MCF 10A (cell line): ENCODE measurements at regions not wholly inside any gene's neighbourhood (a gene's known extent, or its start where the extent isn't known, plus 50 kb on each side); places are given as distances from the start of the nearest gene placed in this dataset.
"Not testable (repeated sequence)": the region's sequence is repeated elsewhere in the genome, so short reads cannot be mapped to it uniquely, and the experiment has no call there.

ENCODE experiments used
- BruUV-seq: library from RNA; stranded (reverse); fragments of 400-500 nt; replicated peaks from 2 replicates; lab custom pipeline; 2021; lab: Mats Ljungman, UMichigan
- CTCF ChIA-PET: fragments of 300-600 bp; sonication (Branson Sonifier 250); formaldehyde crosslinking; extraction: SDS; loops from one replicate; lab custom pipeline; 2021; ENCODE audit warnings: antibody characterized with exemption, inconsistent platforms; lab: Yijun Ruan, JAX
- POLR2A ChIA-PET: fragments of 300-600, 350-650 bp; sonication (Branson Sonifier 250); formaldehyde crosslinking; extraction: SDS; loops from one replicate; lab custom pipeline; 2020; ENCODE audit warnings: antibody characterized with exemption, inconsistent platforms; lab: Yijun Ruan, JAX
- DNase-seq: peaks from one replicate; pipeline ENCODE4 v3.0.0-alpha.2; 2018; ENCODE audit not compliant: unreplicated experiment
- H3K27ac Mint-ChIP-seq: one replicate; pipeline ENCODE4 v1.8.0; 2022; ENCODE audit warnings: mild to moderate bottlenecking, low read depth, mixed read lengths; ENCODE audit not compliant: unreplicated experiment
- H3K27me3 Mint-ChIP-seq: one replicate; pipeline ENCODE4 v1.8.0; 2022; ENCODE audit warnings: mixed read lengths; ENCODE audit not compliant: insufficient read depth, unreplicated experiment
- H3K36me3 Mint-ChIP-seq: one replicate; pipeline ENCODE4 v1.8.0; 2022; ENCODE audit warnings: mild to moderate bottlenecking, moderate library complexity, mixed read lengths; ENCODE audit not compliant: insufficient read depth, unreplicated experiment
- H3K4me1 Mint-ChIP-seq: one replicate; pipeline ENCODE4 v1.8.0; 2022; ENCODE audit warnings: mixed read lengths; ENCODE audit not compliant: insufficient read depth, unreplicated experiment
- H3K4me3 Mint-ChIP-seq: one replicate; pipeline ENCODE4 v1.8.0; 2022; ENCODE audit warnings: mild to moderate bottlenecking, moderate library complexity, mixed read lengths; ENCODE audit not compliant: unreplicated experiment
- H3K9me3 Mint-ChIP-seq: one replicate; pipeline ENCODE4 v1.8.0; 2022; ENCODE audit warnings: mixed read lengths; ENCODE audit not compliant: unreplicated experiment
- intact Hi-C: fragments of 100-400 bp; cut with micrococcal nuclease; formaldehyde crosslinking; loops from 2 replicates; pipeline ENCODE4 v1.14.1; 2022

- BruUV-seq, H3K27me3 Mint-ChIP-seq, DNase-seq, H3K4me1 Mint-ChIP-seq, H3K4me3 Mint-ChIP-seq, POLR2A ChIA-PET, H3K9me3 Mint-ChIP-seq, H3K27ac Mint-ChIP-seq, intact Hi-C loops, CTCF ChIA-PET, H3K36me3 Mint-ChIP-seq: not testable (repeated sequence)
Observed at GRCh38 chr2:87582579-87582978, 165.3 kb upstream of the PLGLB2 start.

GRCh38 chr2:87583370-87583769 is 164.5 kb upstream of the PLGLB2 start:
- DNase-seq, H3K4me3 Mint-ChIP-seq, POLR2A ChIA-PET, H3K36me3 Mint-ChIP-seq, intact Hi-C loops, H3K9me3 Mint-ChIP-seq, H3K27ac Mint-ChIP-seq, H3K4me1 Mint-ChIP-seq, CTCF ChIA-PET, H3K27me3 Mint-ChIP-seq: not testable (repeated sequence)
- TSS peak; percentile 13 for BruUV-seq

GRCh38 chr2:87583803-87584202 is 164.1 kb upstream of the PLGLB2 start:
- H3K27me3 Mint-ChIP-seq, H3K9me3 Mint-ChIP-seq, BruUV-seq, CTCF ChIA-PET, H3K36me3 Mint-ChIP-seq, intact Hi-C loops, H3K4me1 Mint-ChIP-seq, H3K4me3 Mint-ChIP-seq, H3K27ac Mint-ChIP-seq, DNase-seq, POLR2A ChIA-PET: not testable (repeated sequence)

GRCh38 chr2:87584268-87584906 is 163.5 kb upstream of the PLGLB2 start:
- BruUV-seq: TSS peak; percentile 38
- H3K27ac Mint-ChIP-seq, H3K4me3 Mint-ChIP-seq, H3K4me1 Mint-ChIP-seq, POLR2A ChIA-PET, H3K9me3 Mint-ChIP-seq, H3K27me3 Mint-ChIP-seq, intact Hi-C loops, H3K36me3 Mint-ChIP-seq, CTCF ChIA-PET, DNase-seq: not testable (repeated sequence)

GRCh38 chr2:87587934-87588333 is 160.0 kb upstream of the PLGLB2 start:
- H3K9me3 Mint-ChIP-seq, BruUV-seq, H3K4me3 Mint-ChIP-seq, H3K27ac Mint-ChIP-seq, CTCF ChIA-PET, H3K4me1 Mint-ChIP-seq, H3K27me3 Mint-ChIP-seq, DNase-seq, POLR2A ChIA-PET, H3K36me3 Mint-ChIP-seq, intact Hi-C loops: not testable (repeated sequence)

- CTCF ChIA-PET, H3K27me3 Mint-ChIP-seq, H3K4me1 Mint-ChIP-seq, intact Hi-C loops, DNase-seq, H3K27ac Mint-ChIP-seq, POLR2A ChIA-PET, H3K36me3 Mint-ChIP-seq, H3K9me3 Mint-ChIP-seq, H3K4me3 Mint-ChIP-seq, BruUV-seq: not testable (repeated sequence)
Observed at GRCh38 chr2:87592974-87593373, 154.9 kb upstream of the PLGLB2 start.

GRCh38 chr2:87593784-87594610 is 153.9 kb upstream of the PLGLB2 start:
- H3K27me3 Mint-ChIP-seq, intact Hi-C loops, POLR2A ChIA-PET, H3K36me3 Mint-ChIP-seq, H3K9me3 Mint-ChIP-seq, BruUV-seq, CTCF ChIA-PET, H3K27ac Mint-ChIP-seq, H3K4me1 Mint-ChIP-seq: not testable (repeated sequence)
- H3K4me3 Mint-ChIP-seq: peak overlapping the region; percentile 46
- DNase-seq: peak; percentile 67

- H3K9me3 Mint-ChIP-seq, H3K4me1 Mint-ChIP-seq, H3K4me3 Mint-ChIP-seq, CTCF ChIA-PET, BruUV-seq, H3K27ac Mint-ChIP-seq, DNase-seq, H3K36me3 Mint-ChIP-seq, H3K27me3 Mint-ChIP-seq, intact Hi-C loops, POLR2A ChIA-PET: not testable (repeated sequence)
Observed at GRCh38 chr2:87594611-87594992, 153.3 kb upstream of the PLGLB2 start.

GRCh38 chr2:87595017-87595416 is 152.9 kb upstream of the PLGLB2 start:
- H3K36me3 Mint-ChIP-seq, POLR2A ChIA-PET, DNase-seq, CTCF ChIA-PET, H3K4me1 Mint-ChIP-seq, H3K27ac Mint-ChIP-seq, H3K27me3 Mint-ChIP-seq, BruUV-seq, H3K9me3 Mint-ChIP-seq, intact Hi-C loops, H3K4me3 Mint-ChIP-seq: not testable (repeated sequence)
